ENCODE measurements at regions not wholly inside any gene's neighbourhood (a gene's known extent, or its start where the extent isn't known, plus 50 kb on each side); places are given as distances from the start of the nearest gene placed in this dataset.

DNA sequence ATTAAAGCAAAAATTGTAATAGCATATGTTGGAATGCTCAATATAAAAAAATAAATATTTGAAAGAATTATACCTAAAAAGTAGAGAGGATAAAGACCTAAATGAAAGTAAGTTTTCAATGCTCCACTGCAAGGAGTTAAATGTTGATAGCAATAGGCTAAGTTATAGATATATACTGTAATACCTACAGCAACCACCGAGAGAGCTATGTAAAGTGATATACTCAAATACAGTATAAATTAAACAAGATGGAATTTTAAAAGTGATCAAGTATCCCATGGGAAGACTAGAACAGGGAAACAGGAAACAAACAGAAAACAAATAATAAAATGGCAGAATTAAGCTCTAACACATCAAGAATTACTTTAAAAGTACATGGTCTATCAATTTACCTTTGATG lies 73.9 kb downstream of the CASP3 start:
- DNase-seq, result no peak

DNA sequence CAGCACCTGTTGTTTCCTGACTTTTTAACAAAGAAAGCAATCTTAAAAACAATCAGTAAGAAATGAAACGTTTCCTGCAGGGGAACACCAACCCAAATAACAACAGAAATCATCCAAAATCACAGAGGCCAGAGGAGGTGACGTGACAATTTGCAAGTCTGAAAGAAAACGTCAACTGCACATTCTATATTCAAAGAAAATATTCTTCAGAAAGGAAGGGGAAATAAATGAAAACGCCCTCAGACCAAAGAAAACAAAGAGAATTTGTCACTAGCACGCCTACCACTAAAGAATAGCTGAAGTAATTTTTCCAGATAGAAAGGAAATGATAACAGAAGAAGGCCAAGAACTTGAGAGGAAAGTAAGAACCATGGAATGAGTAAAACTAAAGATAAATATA lies 74.4 kb downstream of the CASP3 start:
- DNase-seq, result no peak

DNA sequence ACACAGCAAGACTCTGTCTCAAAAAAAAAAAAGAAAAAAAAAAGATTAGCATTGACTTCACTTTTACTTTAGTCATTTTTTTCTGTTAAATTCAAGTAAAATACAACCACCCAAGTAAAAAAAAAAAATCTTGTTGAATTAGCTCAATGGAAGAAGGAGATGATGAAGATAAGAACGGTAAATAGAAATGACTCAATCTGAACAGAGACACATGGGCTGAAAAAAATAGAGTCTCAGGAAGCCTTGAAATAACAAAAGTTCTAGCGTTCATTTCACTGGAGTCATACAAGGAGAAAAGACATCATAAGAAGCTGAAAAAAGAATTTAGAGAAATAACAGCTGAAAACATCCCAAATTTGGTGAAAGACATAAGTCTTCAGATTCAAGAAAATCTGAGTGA lies 75.5 kb downstream of the CASP3 start:
- DNase-seq, result no peak

DNA sequence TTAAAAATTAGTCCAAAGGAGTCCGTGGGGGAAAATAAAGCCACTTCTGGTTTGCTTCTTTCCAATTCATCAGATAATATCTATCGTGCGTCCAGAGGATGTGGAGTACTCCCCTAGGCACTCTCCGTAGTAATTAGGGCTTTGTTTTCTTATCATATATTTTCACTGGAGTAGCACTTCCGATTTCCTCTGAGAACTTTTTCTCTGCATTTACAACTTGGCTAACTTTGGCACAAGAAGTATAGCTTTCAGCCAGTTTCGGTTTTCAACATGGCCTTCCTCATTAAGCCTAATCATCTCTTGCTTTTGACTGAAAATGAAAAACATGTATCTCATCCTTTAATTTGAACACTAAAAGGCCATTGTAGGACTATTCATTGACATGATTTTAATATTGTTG lies 80.5 kb downstream of the CASP3 start:
- no peak for DNase-seq

DNA sequence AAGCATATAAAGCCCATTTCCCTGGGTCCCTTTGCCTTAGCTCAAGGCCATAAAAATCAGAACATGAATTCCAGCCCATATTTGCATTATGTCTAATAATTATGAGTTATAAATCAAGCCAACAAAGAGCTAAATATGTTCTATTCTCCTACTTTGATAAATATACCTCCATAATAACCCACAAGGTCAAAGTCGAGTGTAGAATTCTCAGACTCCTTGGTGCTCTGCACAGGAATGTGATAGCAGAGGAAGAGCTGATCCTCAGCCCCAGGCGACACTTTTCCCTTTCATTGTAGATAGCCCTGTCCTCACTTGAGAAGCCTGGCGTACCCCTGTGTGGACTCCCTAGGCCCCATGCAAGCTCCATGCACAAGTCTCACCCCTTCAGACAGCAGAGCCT lies 85.6 kb downstream of the CASP3 start:
- no peak for DNase-seq

DNA sequence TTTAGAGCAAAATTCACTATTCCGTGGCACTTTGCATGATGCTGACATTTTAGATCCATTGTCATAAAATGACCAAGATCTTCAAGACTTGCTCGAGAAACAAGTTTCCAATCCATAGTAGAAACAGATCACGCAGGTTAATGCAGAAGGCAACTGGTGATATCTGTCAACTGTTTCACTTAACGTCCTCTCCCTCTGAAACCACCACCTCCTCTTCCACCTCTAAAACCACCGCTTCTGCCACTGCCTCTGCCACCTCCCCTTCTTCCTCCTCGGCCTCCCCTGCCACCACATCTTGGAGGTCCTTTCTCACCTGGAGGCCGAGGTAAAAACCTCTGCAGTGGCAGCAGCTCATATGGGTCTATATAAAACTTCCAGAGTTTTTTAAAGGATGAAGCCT lies 84.6 kb upstream of the IRF2 start:
- DNase-seq, result no peak

DNA sequence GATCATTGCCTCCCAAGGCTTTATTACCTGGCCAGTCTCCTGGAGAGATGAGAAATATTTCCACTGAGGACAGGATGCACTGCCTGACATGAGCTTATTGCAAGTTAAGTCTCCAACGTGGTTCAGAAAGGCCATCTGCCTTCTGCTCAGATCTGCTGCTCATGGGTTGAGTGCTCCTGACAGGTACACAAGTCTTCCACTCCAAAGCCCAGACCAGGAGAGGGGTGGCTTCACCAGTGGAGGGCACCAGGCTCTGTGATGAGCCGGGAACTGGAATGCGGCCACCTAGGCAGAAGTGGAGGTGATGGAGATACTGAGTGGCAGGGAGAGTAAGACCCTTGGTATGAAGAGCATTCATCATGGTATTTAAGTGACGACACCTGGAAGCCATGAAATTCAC lies 79.5 kb upstream of the IRF2 start:
- no peak for DNase-seq

DNA sequence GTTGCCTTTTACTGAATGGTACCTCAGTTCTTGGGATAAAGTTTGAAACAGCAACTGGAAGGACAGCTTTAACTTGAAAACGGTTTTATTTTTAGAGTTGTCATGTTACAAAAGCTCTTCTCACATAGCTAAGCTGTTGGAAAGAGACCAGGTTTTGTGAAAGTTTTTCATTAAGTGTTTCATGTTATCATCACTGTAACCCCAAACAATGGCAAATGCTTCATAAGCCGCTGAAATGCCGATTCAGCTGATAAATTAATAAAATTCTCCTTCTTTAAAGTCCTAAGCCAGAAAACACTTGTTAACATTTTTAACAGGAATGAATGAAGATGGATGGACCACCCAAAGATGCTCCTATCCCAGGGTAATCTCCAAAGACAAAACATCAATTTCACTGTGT lies 76.1 kb upstream of the IRF2 start:
- no peak for DNase-seq

DNA sequence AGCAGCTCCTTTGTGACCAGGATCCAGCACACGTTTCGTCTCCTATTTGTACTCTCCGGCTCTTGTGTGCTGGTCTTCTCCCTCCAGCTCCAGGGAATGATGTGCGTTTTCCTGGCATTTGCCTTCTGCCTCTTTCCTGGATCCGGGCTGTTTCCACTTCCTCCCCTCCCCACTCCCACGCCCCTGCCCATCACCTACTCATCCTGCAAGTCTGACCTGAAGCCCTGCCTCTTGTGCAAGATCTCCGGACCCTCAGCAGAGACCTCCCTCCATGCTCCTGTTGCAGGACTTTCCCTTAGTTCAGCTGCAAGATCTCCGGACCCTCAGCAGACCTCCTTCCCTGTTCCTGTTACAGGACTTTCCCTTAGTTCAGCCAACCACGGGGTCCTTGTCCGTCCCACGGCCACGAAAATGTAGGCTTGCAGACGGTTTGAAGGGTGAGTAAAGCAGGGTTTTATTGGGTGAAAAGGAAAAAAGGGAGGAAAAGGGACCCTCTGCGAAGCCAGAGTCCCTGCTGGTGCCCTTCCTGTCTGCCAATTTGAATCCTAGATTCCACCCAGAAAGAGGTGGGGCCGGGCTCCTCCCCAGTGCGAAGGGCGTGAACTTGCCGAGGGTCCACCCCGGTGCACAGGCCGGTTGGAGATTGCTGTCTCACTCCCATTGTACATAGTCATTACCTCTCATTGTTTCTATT lies 74.4 kb upstream of the IRF2 start:
- no peak for DNase-seq

DNA sequence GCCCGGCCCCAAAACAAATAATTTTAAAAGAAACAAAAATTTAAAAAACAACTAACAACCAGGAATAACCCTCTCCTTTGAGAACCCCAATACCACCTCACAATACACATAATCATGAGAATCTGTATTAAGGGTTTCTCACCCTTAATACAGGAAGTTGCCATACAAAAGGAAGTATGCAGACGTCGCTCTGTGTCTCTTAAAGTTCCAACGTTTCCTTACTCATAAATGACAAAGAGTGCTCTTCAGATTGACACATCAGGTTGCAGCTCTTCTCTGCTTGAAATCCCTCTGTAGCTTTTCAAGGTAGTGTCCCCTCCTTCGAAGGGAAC lies 73.9 kb upstream of the IRF2 start:
- DNase-seq, result no peak

DNA sequence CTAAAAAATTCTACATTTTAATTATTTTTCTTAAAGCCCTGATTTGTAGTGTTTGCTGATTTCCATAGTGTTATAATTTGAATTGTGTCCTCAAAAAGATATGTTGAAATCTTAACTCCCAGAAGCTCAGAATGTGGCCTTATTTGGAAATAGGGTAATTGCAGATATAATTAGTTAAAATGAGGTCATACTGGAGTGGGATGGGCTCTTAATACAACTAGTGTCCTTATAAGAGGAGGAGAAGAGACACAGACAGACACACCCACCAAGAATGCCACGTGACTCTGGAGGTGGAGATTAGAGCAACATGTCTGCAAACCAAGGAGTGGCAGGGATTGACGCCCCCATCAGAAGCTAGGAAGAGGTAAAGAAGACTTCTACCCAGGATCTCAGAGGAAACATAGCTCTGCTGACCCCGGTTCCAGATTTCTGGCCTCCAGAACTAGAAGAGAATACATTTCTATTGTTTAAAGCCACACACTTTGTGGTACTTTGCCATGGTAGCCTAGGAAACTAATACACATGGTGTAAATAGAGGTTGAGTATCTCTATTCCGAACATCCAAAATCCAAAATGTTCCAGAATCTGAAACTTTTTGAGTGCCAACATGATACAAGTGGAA lies 70.5 kb upstream of the IRF2 start:
- no peak for DNase-seq

DNA sequence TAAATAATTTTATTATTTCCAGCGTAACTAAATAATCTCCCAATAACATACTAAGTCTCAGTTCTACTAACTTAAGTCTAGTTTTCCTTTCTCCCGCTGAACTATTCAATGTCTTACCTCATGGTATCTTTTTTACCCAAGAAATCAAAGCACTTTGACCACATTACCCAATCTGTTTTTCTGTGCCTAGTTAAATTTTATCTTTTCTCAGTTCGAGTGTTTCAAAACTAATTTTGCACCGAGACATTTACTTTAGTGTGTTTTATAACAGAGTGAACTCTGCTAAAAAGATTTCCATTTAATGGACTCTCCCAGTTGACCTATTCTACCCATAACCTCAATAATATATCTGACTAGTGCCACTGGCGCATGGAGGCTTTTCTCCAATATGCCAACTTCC lies 67.6 kb upstream of the IRF2 start:
- no peak for DNase-seq

DNA sequence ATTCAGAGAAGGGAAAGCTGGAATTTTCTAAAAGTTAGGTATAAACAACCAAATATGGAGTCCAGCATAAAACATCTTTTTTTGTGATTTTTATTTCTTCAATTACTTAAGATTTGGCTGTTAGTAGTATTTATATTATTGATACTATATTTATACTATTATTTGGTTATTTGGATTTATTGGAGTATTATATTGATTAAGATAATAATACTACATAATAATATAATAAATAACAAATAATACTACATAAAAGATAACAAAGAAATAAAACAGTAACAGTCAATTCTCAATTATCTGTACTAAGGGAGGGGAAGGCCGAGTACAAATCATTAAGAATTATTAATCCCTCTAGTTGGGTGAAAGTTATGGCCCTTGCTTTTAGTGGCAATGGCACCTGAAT lies 66.0 kb upstream of the IRF2 start:
- no peak for DNase-seq

DNA sequence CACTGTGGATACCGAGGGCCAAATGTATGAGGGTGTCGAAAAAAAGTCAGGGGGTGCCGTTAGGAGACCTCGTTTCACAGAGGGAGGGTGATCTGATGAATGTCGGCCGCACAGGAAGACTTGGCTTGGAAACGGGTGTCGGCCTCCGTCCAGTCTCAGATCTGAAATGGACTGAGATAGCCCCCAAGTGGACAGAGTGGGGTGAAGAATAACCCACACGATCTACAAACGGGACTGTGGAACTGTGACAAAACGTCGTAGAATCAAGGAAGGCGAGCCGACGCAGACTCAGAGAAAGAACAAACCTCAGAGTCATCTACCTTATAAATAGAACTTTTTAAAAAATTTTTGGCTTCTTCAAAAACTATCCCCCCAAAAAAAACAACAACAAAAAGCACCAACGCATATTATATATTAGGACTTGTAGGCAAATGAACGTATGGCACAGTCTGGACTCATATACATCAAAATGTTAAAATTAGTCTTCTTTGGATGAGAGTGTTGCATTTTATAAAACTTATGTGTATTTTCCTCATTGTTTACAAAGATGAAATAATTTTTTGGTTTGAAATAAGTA lies 63.8 kb upstream of the IRF2 start:
- DNase-seq, result peak; percentile 85

DNA sequence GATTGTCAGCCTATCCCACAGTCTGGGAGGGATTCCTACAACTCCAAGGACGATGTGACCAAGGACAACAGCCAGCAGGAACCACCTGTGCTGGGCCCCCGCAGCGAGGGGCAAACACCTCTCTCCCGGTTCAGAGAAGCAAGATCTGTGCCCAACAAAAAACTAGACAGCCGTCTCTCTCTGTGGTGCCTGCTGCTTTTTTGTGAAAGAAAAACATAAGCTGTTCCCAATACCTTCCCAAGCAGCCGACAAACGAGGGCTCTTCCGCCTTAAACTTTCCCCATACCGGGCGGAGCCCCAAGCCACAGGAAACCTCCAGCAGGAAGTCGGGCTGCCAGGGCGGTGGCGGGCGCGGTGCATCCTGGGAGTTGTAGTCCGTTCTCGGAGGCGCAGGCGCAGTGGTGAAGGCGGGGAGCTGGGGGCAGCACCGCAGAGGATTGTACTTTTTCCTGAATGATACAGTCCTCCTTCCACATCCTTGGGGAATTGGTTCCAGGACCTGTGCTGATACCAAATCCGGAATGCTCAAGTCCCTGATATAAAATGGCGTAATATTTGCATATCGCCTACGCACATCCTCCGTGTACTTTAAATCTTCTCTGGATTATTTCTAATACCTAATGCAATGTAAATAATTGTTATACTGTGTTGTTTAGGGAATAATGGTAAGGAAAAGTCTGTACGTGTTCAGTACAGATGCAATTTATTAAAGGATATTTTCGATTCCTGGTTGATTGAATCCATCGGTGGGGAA lies 63.1 kb upstream of the IRF2 start:
- peak; percentile 93 for DNase-seq

DNA sequence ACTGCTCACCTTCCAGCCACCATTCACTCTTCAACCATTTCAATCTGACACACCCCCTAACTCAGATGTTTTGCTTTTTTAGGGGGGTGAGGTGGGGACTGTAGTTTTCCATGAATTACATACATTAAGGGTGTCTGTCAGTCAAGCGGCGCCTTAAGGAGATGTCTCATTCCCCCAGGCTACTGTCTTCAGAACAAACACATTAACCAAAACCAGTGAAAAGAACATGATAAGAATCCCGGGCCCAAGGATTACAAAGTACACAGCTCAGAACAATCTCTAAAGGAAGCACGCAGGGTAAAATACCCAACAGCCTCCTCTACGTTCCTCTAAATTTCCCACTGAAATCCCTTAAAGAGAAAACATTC lies 62.5 kb upstream of the IRF2 start:
- no peak for DNase-seq

DNA sequence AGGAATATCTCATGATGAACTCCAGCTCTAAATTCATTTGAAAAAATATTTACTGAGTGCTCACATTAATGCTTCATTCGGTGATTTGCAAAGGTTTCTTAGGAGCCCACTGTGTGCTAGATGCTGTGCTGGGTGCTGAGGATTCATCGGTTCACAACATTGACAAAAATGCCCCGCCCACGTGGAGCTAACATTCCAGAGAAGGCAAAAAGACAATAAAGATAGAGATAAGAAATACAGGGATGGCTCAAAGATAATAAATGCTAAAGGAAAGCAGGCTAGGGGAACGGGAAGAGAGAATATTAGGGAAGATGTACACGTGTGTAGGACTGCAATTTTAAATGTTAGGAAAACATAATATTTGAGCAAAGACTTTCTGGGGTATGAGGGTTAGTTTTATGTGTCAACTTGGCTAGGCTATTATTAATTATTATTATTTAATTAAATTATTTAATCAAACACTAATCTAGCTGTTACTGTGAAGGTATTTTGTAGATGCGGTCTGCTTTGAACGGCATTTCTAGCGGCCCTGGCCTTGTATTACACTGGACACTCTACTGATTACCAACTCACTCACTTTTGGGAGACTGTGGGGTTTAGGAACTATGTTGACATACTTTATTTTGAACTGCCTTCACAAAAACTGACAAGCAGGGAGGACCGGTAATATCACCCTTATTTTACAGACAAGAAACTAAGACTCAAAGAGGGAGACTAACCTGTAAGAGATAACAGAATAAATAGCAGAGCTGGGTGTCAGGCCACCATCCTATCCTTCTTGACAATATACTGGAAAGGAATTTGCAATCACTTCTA lies 61.9 kb upstream of the IRF2 start:
- no peak for DNase-seq

DNA sequence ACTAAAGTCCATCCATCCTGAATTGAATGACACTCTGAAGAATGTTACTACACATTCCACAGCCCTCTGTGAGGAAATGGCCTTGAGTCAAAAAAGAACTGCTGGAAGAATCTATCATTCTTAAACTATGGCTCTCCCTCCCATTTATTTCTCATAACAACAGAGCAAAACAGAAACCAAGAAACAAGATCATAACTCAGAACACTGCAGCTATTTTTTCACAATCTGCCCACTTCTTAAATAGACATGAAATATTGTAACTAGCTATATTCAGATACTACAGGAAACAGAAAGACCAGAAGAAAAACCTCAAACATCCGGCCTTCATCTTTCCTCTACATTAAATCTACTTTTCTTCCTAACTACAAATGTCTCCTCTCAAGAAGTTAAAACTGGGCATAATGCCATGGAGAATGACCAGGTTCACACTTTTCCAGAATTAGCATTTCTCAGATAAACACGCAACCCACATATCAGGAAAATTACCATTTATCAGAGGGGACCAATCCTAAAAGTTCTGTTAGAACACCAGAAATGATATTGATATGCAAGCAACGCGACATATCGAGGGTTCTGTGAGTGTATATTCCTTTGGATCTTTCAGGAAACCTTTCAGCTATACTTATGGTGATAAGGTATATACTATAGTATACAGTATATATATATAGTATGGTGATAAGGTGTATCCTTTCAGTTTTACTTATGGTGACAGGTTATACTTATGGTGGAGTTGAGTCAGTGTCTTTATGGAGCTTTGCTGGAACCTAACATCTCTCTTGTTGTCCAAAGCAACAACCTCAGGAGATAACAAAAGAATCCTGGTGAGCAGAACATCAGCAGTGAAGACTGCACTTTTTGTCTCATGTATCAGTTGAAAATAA lies 60.4 kb upstream of the IRF2 start:
- DNase-seq, result no peak

DNA sequence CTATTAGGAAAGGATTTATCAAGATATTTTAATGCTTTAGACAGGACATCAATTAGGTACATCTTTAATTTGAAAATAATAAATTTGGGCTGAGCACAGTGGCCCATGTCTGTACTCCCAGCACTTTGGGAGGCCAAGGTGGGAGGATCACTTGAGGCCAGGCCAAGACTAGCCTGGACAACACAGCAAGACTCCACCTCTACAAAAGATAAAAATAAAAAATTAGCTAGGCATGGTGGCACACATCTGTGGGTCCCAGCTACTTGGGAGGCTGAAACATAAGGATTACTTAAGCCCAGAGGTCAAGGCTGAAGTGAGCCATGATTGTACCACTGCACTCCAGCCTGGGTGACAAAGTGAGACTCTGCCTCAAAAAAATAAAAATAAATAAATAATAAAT lies 59.6 kb upstream of the IRF2 start:
- no peak for DNase-seq

DNA sequence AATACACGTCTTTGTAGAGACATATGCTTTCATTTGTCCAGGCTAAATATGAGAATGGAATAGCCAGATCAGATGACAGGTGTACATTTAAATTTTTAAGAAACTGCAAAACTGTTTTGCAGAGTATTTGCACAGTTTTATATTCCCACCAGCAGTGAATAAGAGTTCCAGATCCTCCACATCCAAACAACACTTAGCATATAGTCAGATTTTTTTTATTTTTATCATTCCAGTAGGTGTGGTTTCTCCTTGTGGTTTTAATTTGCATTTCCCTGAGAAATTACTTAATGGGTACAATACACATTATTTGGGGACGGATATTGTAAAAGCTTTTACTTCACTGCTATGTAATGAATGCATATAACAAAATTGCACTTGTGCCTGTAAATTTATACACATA lies 56.7 kb upstream of the IRF2 start:
- no peak for DNase-seq

DNA sequence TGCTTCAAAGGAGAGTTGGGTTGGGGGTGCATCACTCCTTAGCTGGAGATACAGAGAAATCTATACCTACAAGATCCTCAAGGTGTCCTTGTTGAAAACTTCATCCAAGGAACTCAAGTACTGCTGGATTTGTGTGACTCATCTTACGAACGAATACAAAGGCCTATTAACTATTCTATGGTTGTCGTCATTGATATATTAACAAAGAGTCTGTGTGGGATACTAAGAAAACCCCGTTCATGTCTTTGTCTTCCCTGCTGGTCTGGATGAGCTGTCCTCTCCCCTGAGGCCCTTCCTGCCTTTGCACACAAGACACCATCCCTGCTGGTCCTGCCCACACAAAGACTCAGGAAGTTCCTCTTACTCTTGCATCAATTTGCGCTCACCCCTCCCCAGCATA lies 54.9 kb upstream of the IRF2 start:
- no peak for DNase-seq

DNA sequence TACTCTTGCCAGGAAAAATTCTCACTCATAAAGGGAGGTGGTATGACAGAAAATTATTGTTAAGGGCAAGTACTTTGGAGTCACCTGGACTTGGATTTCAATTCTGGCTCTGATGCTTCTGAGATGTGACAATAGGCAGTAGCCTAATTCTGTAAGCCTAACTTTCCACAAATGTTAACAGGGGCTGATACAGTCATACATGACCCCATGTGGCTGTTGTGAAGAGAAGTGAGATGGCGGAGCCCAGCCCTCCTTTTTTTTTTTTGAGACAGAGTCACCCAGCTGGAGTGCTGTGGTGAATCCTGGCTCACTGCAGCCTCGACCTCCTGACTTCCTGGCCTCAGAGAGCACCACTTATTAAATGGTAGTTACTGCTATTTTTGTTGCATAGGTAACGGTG lies 54.4 kb upstream of the IRF2 start:
- DNase-seq, result no peak
